Nephron (organoid): ENCODE measurements at regions not wholly inside any gene's neighbourhood (a gene's known extent, or its start where the extent isn't known, plus 50 kb on each side); places are given as distances from the start of the nearest gene placed in this dataset.

Experiments
- H3K27ac Mint-ChIP-seq, 3 experiments: 2 replicates each; pipeline ENCODE4 v1.8.0; 2020; ENCODE audit warnings: mixed read lengths in 3 of 3, mild to moderate bottlenecking in 2 of 3, moderate library complexity in 1 of 3
- H3K27me3 Mint-ChIP-seq: 2 replicates; pipeline ENCODE4 v1.8.0; 2021; ENCODE audit warnings: low read depth, mild to moderate bottlenecking, moderate library complexity, mixed read lengths
- H3K36me3 Mint-ChIP-seq: 2 replicates; pipeline ENCODE4 v1.8.0; 2020; ENCODE audit warnings: low read depth, mixed read lengths
- H3K4me1 Mint-ChIP-seq: 2 replicates; pipeline ENCODE4 v1.8.0; 2020; ENCODE audit warnings: mixed read lengths
- H3K4me3 Mint-ChIP-seq, 3 experiments: 2 replicates each; pipeline ENCODE4 v1.8.0; 2020; ENCODE audit warnings: mild to moderate bottlenecking in 3 of 3, mixed read lengths in 3 of 3, moderate library complexity in 2 of 3
- H3K9me3 Mint-ChIP-seq: 2 replicates; pipeline ENCODE4 v1.8.0; 2020; ENCODE audit warnings: mixed read lengths
- CTCF ChIP-seq, 3 experiments: fragments of 200-600 bp; sonication (generic); IDR thresholded peaks; one replicate each; pipeline ENCODE4 v1.5.0; 2021; ENCODE audit warnings: antibody characterized with exemption in 3 of 3; ENCODE audit not compliant: unreplicated experiment in 3 of 3

GRCh38 chrX:111020283-111020682, 75.7 kb upstream of the PAK3 start:
- H3K36me3 Mint-ChIP-seq: no peaks in the 10 kb centered on the region
- no peak overlapping the region for H3K4me3 Mint-ChIP-seq
- peaks cover 30% of the 10 kb centered on the region for H3K9me3 Mint-ChIP-seq
- H3K27me3 Mint-ChIP-seq: no peaks in the 10 kb centered on the region
- H3K27ac Mint-ChIP-seq: no peak overlapping the region
- H3K4me1 Mint-ChIP-seq: no peaks in the 10 kb centered on the region
- TF ChIP-seq CTCF (IDR thresholded peaks at IDR 0.05; ENCODE audit: unreplicated experiment in 3 of 3): no peak

GRCh38 chrX:111013778-111014455, 82.1 kb upstream of the PAK3 start:
- no peak overlapping the region for H3K27ac Mint-ChIP-seq
- H3K4me3 Mint-ChIP-seq: no peak overlapping the region
- no peak for TF ChIP-seq CTCF (IDR thresholded peaks at IDR 0.05; ENCODE audit: unreplicated experiment in 3 of 3)
- H3K9me3 Mint-ChIP-seq: no peaks in the 10 kb centered on the region
- H3K4me1 Mint-ChIP-seq: no peaks in the 10 kb centered on the region
- H3K27me3 Mint-ChIP-seq: no peaks in the 10 kb centered on the region
- H3K36me3 Mint-ChIP-seq: no peaks in the 10 kb centered on the region

- H3K27ac Mint-ChIP-seq: no peak overlapping the region
- no peaks in the 10 kb centered on the region for H3K36me3 Mint-ChIP-seq
- no peaks in the 10 kb centered on the region for H3K9me3 Mint-ChIP-seq
- H3K4me3 Mint-ChIP-seq: no peak overlapping the region
- H3K4me1 Mint-ChIP-seq: no peaks in the 10 kb centered on the region
- no peak for TF ChIP-seq CTCF (IDR thresholded peaks at IDR 0.05; ENCODE audit: unreplicated experiment in 3 of 3)
- peaks cover 7% of the 10 kb centered on the region for H3K27me3 Mint-ChIP-seq
Observed at GRCh38 chrX:111010111-111010510, 85.9 kb upstream of the PAK3 start.

DNA sequence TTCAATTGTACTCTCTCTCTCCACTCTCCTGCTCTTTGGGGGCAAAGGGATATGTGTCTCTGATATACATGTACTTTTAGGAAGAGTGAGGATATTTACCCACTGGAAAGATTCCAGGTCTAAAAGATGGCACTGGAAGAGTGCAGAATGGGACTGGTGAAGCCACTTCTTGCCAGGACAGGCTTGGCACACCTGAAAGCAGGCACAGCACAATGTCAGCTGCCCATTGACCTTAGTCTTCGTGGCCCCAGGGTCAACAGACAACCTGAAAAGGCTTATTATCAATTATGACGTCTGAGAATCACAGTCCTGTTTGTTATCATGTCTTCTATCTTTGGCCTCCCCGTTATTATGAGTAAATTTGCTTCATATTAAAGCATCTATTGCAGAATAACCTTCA, 86.7 kb upstream of the PAK3 start:
- H3K4me3 Mint-ChIP-seq: no peak overlapping the region
- H3K27ac Mint-ChIP-seq: no peak overlapping the region
- no peak for TF ChIP-seq CTCF (IDR thresholded peaks at IDR 0.05; ENCODE audit: unreplicated experiment in 3 of 3)
- H3K27me3 Mint-ChIP-seq: peaks cover 7% of the 10 kb centered on the region
- no peaks in the 10 kb centered on the region for H3K9me3 Mint-ChIP-seq
- no peaks in the 10 kb centered on the region for H3K36me3 Mint-ChIP-seq
- H3K4me1 Mint-ChIP-seq: no peaks in the 10 kb centered on the region

DNA sequence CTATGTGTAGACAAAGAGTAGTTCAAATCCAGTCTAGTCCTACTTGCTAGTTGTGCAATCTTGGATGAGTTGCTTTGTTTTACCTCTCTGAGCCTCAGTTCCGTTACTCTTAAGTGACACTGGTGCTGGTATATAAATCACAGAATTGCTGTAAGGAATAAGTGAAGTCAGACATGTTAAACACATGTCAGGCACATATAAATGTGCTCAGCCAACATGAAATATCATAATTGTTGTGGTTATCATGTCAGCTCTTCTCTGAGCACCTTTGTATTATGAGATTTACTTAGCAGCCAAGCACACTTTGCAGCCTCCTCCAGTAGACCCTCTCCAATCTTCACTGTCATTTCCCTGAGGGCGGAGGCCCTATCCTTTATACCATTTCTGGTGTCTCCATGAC, 87.9 kb upstream of the PAK3 start:
- H3K4me3 Mint-ChIP-seq: no peak overlapping the region
- no peak overlapping the region for H3K27ac Mint-ChIP-seq
- H3K27me3 Mint-ChIP-seq: peaks cover 10% of the 10 kb centered on the region
- H3K36me3 Mint-ChIP-seq: no peaks in the 10 kb centered on the region
- H3K4me1 Mint-ChIP-seq: no peaks in the 10 kb centered on the region
- TF ChIP-seq CTCF (IDR thresholded peaks at IDR 0.05; ENCODE audit: unreplicated experiment in 3 of 3): no peak
- no peaks in the 10 kb centered on the region for H3K9me3 Mint-ChIP-seq

DNA sequence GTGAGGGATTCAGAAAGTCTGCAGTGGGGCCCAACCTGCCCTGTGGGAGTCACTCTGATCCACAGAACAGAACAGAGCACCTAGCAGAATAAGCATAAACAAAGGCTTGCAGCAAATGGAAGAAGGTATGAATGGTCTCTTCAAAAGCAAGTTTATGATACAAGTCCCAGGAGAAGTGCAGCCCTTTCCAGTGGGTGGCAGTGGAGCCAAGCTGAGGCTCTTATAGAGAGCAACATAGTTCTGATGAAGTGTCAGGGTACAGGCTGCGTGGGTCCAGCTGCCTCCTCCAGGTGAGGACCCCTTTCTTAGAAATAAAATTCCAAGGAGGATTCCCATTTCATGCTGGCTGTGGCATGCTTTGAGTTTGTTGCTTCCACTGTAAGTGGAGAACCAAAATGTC, 88.8 kb upstream of the PAK3 start:
- no peaks in the 10 kb centered on the region for H3K36me3 Mint-ChIP-seq
- no peak overlapping the region for H3K4me3 Mint-ChIP-seq
- TF ChIP-seq CTCF (IDR thresholded peaks at IDR 0.05; ENCODE audit: unreplicated experiment in 3 of 3): no peak
- H3K27me3 Mint-ChIP-seq: peaks cover 10% of the 10 kb centered on the region
- H3K4me1 Mint-ChIP-seq: no peaks in the 10 kb centered on the region
- no peaks in the 10 kb centered on the region for H3K9me3 Mint-ChIP-seq
- H3K27ac Mint-ChIP-seq: no peak overlapping the region
